Adrenal gland (tissue), 5 donors: ENCODE measurements at regions not wholly inside any gene's neighbourhood (a gene's known extent, or its start where the extent isn't known, plus 50 kb on each side); places are given as distances from the start of the nearest gene placed in this dataset.

Experiments used
- CTCF ChIP-seq, 6 experiments: fragments of 450-650 bp in 4 of 6; fragments of 200-600 bp in 2 of 6; sonication (generic) in 1 of 6; IDR thresholded peaks; 1 replicate in 5 of 6; 2 replicates in 1 of 6; pipeline versions ENCODE4 v1.5.1 to v1.8.0; 2016 to 2021; ENCODE audit warnings: antibody characterized with exemption in 6 of 6, mild to moderate bottlenecking in 2 of 6, moderate library complexity in 1 of 6
- POLR2A ChIP-seq, 2 donors: fragments of 450-650 bp; IDR thresholded peaks; one replicate each; pipeline ENCODE4 v1.6.1; 2017; ENCODE audit warnings: antibody characterized with exemption in 2 of 2, mild to moderate bottlenecking in 2 of 2, moderate library complexity in 1 of 2
- donor health status: DM: no; HTN: no; CAD: no.

- no peak for TF ChIP-seq CTCF (IDR thresholded peaks at IDR 0.05)
- TF ChIP-seq POLR2A (IDR thresholded peaks at IDR 0.05): no peak
These were observed 543.5 kb upstream of the ADARB2 start for GRCh38 chr10:2280713-2281300.
